ENCODE measurements at regions not wholly inside any gene's neighbourhood (a gene's known extent, or its start where the extent isn't known, plus 50 kb on each side); places are given as distances from the start of the nearest gene placed in this dataset.
"Not testable (repeated sequence)": the region's sequence is repeated elsewhere in the genome, so short reads cannot be mapped to it uniquely, and the experiment has no call there.

- Histone ChIP-seq H3K27ac (no peak overlapping the region), H3K79me2 (ENCODE audit: insufficient read depth, low read depth) (no peaks in the 10 kb centered on the region), H2AFZ (ENCODE audit: low read depth) (no peak overlapping the region), H4K20me1 (ENCODE audit: insufficient read depth) (no peaks in the 10 kb centered on the region), H3K4me1 (ENCODE audit: low read depth, poor library complexity, severe bottlenecking) (no peaks in the 10 kb centered on the region), H3K9ac (no peak overlapping the region), H3K36me3 (ENCODE audit: insufficient read depth) (no peaks in the 10 kb centered on the region), H3K4me2 (no peak overlapping the region), H3K27me3 (ENCODE audit: insufficient read depth, low read depth) (no peaks in the 10 kb centered on the region), H3K4me3 (IDR thresholded peaks at IDR 0.05; ENCODE audit: insufficient read depth, low read depth, low read length) (no peak overlapping the region)
- TF ChIP-seq CTCF (conservative IDR thresholded peaks at IDR 0.05; ENCODE audit: low read depth, low read length), result no peak
Measured at GRCh38 chr2:38138996-38139395, 63.0 kb upstream of the CYP1B1 start.

GRCh38 chr2:38138419-38138818, 62.5 kb upstream of the CYP1B1 start:
- TF ChIP-seq CTCF (conservative IDR thresholded peaks at IDR 0.05; ENCODE audit: low read depth, low read length), result no peak
- Histone ChIP-seq H3K4me1 (ENCODE audit: low read depth, poor library complexity, severe bottlenecking) (no peaks in the 10 kb centered on the region), H3K4me3 (IDR thresholded peaks at IDR 0.05; ENCODE audit: insufficient read depth, low read depth, low read length) (no peak overlapping the region), H3K9ac (no peak overlapping the region), H4K20me1 (ENCODE audit: insufficient read depth) (no peaks in the 10 kb centered on the region), H3K27ac (no peak overlapping the region), H3K36me3 (ENCODE audit: insufficient read depth) (no peaks in the 10 kb centered on the region), H3K4me2 (no peak overlapping the region), H3K79me2 (ENCODE audit: insufficient read depth, low read depth) (no peaks in the 10 kb centered on the region), H3K27me3 (ENCODE audit: insufficient read depth, low read depth) (no peaks in the 10 kb centered on the region), H2AFZ (ENCODE audit: low read depth) (no peak overlapping the region)

- not testable (repeated sequence) for H3K36me3 ChIP-seq (ENCODE audit: insufficient read depth); H3K27me3 ChIP-seq (ENCODE audit: insufficient read depth, low read depth); H2AFZ ChIP-seq (ENCODE audit: low read depth); H3K27ac ChIP-seq; H3K4me1 ChIP-seq (ENCODE audit: low read depth, poor library complexity, severe bottlenecking); H3K79me2 ChIP-seq (ENCODE audit: insufficient read depth, low read depth); H3K9ac ChIP-seq; H4K20me1 ChIP-seq (ENCODE audit: insufficient read depth); H3K4me3 ChIP-seq (IDR thresholded peaks at IDR 0.05; ENCODE audit: insufficient read depth, low read depth, low read length); H3K4me2 ChIP-seq
Measured at GRCh38 chr2:38137958-38138357, 62.0 kb upstream of the CYP1B1 start.

- H3K9ac ChIP-seq, result no peak overlapping the region
- TF ChIP-seq CTCF (conservative IDR thresholded peaks at IDR 0.05; ENCODE audit: low read depth, low read length), result no peak
- H3K27ac ChIP-seq, result no peak overlapping the region
- H4K20me1 ChIP-seq (ENCODE audit: insufficient read depth), result no peaks in the 10 kb centered on the region
- no peak overlapping the region for H3K4me3 ChIP-seq (IDR thresholded peaks at IDR 0.05; ENCODE audit: insufficient read depth, low read depth, low read length)
- H3K79me2 ChIP-seq (ENCODE audit: insufficient read depth, low read depth), result no peaks in the 10 kb centered on the region
- H3K4me1 ChIP-seq (ENCODE audit: low read depth, poor library complexity, severe bottlenecking), result no peaks in the 10 kb centered on the region
- no peak overlapping the region for H3K4me2 ChIP-seq
- H2AFZ ChIP-seq (ENCODE audit: low read depth), result no peak overlapping the region
- no peaks in the 10 kb centered on the region for H3K36me3 ChIP-seq (ENCODE audit: insufficient read depth)
- no peaks in the 10 kb centered on the region for H3K27me3 ChIP-seq (ENCODE audit: insufficient read depth, low read depth)
Measured at GRCh38 chr2:38131676-38132075, 55.7 kb upstream of the CYP1B1 start.

GRCh38 chr2:38130876-38131275, 54.9 kb upstream of the CYP1B1 start:
- TF ChIP-seq CTCF (conservative IDR thresholded peaks at IDR 0.05; ENCODE audit: low read depth, low read length), result no peak
- Histone ChIP-seq H4K20me1 (ENCODE audit: insufficient read depth) (no peaks in the 10 kb centered on the region), H2AFZ (ENCODE audit: low read depth) (no peak overlapping the region), H3K36me3 (ENCODE audit: insufficient read depth) (no peaks in the 10 kb centered on the region), H3K27me3 (ENCODE audit: insufficient read depth, low read depth) (no peaks in the 10 kb centered on the region), H3K4me1 (ENCODE audit: low read depth, poor library complexity, severe bottlenecking) (no peaks in the 10 kb centered on the region), H3K79me2 (ENCODE audit: insufficient read depth, low read depth) (no peaks in the 10 kb centered on the region), H3K27ac (no peak overlapping the region), H3K4me3 (IDR thresholded peaks at IDR 0.05; ENCODE audit: insufficient read depth, low read depth, low read length) (no peak overlapping the region), H3K4me2 (no peak overlapping the region), H3K9ac (no peak overlapping the region)
